ENCODE measurements at regions not wholly inside any gene's neighbourhood (a gene's known extent, or its start where the extent isn't known, plus 50 kb on each side); places are given as distances from the start of the nearest gene placed in this dataset.

DNA sequence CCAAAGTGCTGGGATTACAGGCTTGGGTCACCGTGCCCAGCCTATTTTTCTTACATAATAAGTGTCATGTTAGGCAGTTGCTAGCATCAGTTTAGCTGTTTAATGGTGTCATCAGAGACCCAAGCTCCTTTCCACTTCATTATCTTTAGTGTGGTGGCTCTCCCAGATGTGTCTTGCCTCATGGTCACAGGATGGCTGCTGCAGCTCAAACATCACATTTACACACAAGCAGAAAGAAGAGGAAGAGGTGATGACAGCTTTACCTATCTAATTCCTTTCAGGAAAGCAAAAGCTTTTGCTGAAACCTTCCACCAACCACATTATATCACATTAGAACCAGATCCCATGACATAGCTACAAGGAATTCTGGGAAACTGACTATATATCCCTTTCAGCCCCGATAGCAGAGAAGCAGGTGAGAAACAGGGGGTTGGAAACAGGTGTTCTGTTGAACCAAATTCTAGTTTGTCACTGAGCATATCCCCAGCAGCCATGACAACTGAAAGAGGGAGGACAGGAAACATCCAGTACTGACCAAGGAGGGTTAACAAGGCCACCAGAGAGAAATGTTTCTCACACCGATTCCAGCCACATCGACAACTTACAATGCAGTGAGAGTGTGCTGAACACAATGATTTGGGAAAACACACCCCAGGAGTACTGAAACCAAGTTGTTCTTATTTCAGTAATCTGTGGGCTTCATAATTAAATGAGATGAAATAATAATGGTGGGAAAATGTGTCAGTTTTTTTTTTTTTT, 617.0 kb downstream of the UQCRFS1 start:
- TF ChIP-seq, protein P1, sequence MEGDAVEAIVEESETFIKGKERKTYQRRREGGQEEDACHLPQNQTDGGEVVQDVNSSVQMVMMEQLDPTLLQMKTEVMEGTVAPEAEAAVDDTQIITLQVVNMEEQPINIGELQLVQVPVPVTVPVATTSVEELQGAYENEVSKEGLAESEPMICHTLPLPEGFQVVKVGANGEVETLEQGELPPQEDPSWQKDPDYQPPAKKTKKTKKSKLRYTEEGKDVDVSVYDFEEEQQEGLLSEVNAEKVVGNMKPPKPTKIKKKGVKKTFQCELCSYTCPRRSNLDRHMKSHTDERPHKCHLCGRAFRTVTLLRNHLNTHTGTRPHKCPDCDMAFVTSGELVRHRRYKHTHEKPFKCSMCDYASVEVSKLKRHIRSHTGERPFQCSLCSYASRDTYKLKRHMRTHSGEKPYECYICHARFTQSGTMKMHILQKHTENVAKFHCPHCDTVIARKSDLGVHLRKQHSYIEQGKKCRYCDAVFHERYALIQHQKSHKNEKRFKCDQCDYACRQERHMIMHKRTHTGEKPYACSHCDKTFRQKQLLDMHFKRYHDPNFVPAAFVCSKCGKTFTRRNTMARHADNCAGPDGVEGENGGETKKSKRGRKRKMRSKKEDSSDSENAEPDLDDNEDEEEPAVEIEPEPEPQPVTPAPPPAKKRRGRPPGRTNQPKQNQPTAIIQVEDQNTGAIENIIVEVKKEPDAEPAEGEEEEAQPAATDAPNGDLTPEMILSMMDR (IDR thresholded peaks at IDR 0.05 in 4 of 5, conservative IDR thresholded peaks at IDR 0.05 in 1 of 5) = no peak
- no peak for TF ChIP-seq POLR2A (IDR thresholded peaks at IDR 0.05)

Measured in gastrocnemius medialis (tissue), 4 donors.